Gastroesophageal sphincter (tissue), 4 donors: ENCODE measurements at regions not wholly inside any gene's neighbourhood (a gene's known extent, or its start where the extent isn't known, plus 50 kb on each side); places are given as distances from the start of the nearest gene placed in this dataset.

Experiments
- ATAC-seq: fragments of 150-250 bp; one replicate; pipeline ENCODE4 v1.9.1; 2016; ENCODE audit warnings: mild to moderate bottlenecking, moderate library complexity
- H3K27ac ChIP-seq, 4 donors: fragments of 200-600 bp; sonication (generic) in 3 of 4; 1 replicate in 3 of 4; 2 replicates in 1 of 4; pipeline ENCODE4 v1.5.1; 2016 to 2019
- H3K27me3 ChIP-seq: fragments of 200-600 bp; sonication (generic); one replicate; pipeline ENCODE4 v1.5.1; 2019
- H3K36me3 ChIP-seq, 2 donors: fragments of 200-600 bp; sonication (generic); one replicate each; pipeline ENCODE4 v1.5.1; 2019; ENCODE audit warnings: control low read depth in 1 of 2
- H3K4me1 ChIP-seq, 3 donors: fragments of 200-600 bp; sonication (generic); 1 replicate in 2 of 3; 2 replicates in 1 of 3; pipeline ENCODE4 v1.5.1; 2016 to 2019; ENCODE audit warnings: control low read depth in 2 of 3
- H3K4me3 ChIP-seq, 2 donors: fragments of 200-600 bp; sonication (generic); one replicate each; pipeline ENCODE4 v1.5.1; 2019; ENCODE audit warnings: mild to moderate bottlenecking in 1 of 2, moderate library complexity in 1 of 2
- H3K9me3 ChIP-seq, 3 donors: fragments of 200-600 bp; sonication (generic); one replicate each; pipeline ENCODE4 v1.5.1; 2017 to 2019; ENCODE audit warnings: control low read depth in 2 of 3
- EP300 ChIP-seq: sonication (generic); formaldehyde crosslinking; IDR thresholded peaks from one replicate; pipeline ENCODE4 v1.6.1; 2017; ENCODE audit warnings: antibody characterized with exemption, mild to moderate bottlenecking
- POLR2A ChIP-seq, 2 donors: fragments of 450-650 bp; IDR thresholded peaks; one replicate each; pipeline ENCODE4 v1.6.1; 2017; ENCODE audit warnings: antibody characterized with exemption in 2 of 2, mild to moderate bottlenecking in 2 of 2, moderate library complexity in 1 of 2
- POLR2AphosphoS5 ChIP-seq: sonication (generic); formaldehyde crosslinking; IDR thresholded peaks from one replicate; pipeline ENCODE4 v1.6.1; 2017; ENCODE audit warnings: antibody characterized with exemption
- WGBS, 2 donors: methylation state at CpG; one replicate each; pipeline ENCODE4 v1.1.5; 2018; ENCODE audit warnings: low coverage in 1 of 2; 5-methylcytosine and 5-hydroxymethylcytosine counted together
- TF ChIP-seq, protein P1 (sequence below), 4 experiments: fragments of 200-600 bp in 2 of 4; fragments of 450-650 bp in 2 of 4; sonication (generic) in 1 of 4; IDR thresholded peaks; one replicate each; pipeline ENCODE4 v1.5.1; 2017 to 2019; ENCODE audit warnings: antibody characterized with exemption in 4 of 4, mild to moderate bottlenecking in 2 of 4, moderate library complexity in 2 of 4

DNA sequence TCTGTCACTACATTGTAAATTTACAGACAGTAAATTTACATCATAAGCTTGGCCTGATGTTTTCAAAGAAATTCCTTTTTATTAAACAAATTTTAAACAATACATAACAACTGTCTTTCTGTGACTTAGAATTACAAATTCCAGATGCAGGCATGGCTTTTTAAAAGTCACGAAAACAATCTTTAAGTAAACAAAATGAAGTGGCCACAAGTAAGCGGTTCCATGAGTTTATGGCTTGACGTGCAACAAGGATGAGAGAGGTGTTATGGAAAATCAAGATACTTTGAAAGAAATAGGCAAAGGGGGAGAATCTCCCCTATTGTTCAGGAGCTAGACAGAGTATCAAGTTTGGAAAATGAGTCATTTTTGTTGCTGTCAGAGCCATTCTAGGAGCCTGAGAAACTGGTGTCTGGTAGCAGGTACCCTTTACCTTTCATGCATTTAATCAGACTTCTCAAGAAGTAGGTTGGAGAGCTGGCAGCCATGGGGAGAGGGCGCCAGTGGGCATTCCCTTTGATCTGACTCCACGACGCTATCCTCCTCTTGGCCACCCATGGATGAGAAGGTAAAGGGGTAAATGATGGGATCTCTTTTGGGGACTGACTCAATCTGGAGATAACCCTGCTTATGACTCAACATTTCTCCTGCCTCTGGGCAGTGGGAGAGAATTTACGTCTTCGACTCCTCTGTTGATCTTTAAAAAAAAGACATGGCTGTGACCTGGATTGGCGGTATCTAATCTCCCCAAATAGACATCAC is 217.2 kb downstream of the SPRY1 start:
- 65 to 68% methylated on average over 6 to 8 of the region's 9 CpGs for WGBS, 2 donors
- ATAC-seq = no peak
- Histone ChIP-seq H3K9me3 (no peaks in the 10 kb centered on the region), H3K4me3 (no peak overlapping the region), H3K4me1 (peaks cover 6 to 23% (median 6%) of the 10 kb centered on the region in 3 donors), H3K27ac (peak overlapping the region in 1 of 4 donors; percentile 10), H3K27me3 (no peaks in the 10 kb centered on the region), H3K36me3 (no peaks in the 10 kb centered on the region)
- TF ChIP-seq, protein P1, sequence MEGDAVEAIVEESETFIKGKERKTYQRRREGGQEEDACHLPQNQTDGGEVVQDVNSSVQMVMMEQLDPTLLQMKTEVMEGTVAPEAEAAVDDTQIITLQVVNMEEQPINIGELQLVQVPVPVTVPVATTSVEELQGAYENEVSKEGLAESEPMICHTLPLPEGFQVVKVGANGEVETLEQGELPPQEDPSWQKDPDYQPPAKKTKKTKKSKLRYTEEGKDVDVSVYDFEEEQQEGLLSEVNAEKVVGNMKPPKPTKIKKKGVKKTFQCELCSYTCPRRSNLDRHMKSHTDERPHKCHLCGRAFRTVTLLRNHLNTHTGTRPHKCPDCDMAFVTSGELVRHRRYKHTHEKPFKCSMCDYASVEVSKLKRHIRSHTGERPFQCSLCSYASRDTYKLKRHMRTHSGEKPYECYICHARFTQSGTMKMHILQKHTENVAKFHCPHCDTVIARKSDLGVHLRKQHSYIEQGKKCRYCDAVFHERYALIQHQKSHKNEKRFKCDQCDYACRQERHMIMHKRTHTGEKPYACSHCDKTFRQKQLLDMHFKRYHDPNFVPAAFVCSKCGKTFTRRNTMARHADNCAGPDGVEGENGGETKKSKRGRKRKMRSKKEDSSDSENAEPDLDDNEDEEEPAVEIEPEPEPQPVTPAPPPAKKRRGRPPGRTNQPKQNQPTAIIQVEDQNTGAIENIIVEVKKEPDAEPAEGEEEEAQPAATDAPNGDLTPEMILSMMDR (IDR thresholded peaks at IDR 0.05) = no peak
- TF ChIP-seq POLR2A (IDR thresholded peaks at IDR 0.05) = no peak

DNA sequence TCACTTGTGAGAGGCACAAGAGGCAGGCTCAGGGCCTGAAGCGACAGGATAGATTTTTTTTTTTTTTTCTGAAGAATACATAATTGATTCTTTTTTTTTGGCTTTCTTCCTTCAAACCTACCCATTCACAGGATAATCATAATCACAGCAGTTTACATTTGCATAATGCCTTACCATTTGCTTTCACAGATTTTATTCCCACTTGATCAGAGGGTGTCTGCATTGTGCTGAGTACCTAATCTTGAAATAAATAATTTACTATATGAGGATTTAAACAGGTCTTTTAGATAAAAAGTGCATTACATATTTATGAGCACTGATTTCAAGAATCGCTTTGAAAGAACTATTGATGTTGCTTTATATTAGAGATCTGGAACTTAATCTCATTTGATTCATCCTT is 219.3 kb downstream of the SPRY1 start:
- Histone ChIP-seq H3K4me3 (no peak overlapping the region), H3K27ac (peak overlapping the region in 3 of 4 donors; percentile 29 to 61 (median 57)), H3K9me3 (no peaks in the 10 kb centered on the region), H3K36me3 (no peaks in the 10 kb centered on the region), H3K4me1 (peaks cover 6 to 34% (median 6%) of the 10 kb centered on the region in 3 donors), H3K27me3 (no peaks in the 10 kb centered on the region)
- WGBS, 2 donors = 87 to 89% methylated on average over 2 of the region's 2 CpGs
- TF ChIP-seq, protein P1 (IDR thresholded peaks at IDR 0.05) = no peak
- TF ChIP-seq POLR2AphosphoS5 (no peak), EP300 (no peak), POLR2A (IDR thresholded peaks at IDR 0.05) (no peak)
- ATAC-seq = no peak

DNA sequence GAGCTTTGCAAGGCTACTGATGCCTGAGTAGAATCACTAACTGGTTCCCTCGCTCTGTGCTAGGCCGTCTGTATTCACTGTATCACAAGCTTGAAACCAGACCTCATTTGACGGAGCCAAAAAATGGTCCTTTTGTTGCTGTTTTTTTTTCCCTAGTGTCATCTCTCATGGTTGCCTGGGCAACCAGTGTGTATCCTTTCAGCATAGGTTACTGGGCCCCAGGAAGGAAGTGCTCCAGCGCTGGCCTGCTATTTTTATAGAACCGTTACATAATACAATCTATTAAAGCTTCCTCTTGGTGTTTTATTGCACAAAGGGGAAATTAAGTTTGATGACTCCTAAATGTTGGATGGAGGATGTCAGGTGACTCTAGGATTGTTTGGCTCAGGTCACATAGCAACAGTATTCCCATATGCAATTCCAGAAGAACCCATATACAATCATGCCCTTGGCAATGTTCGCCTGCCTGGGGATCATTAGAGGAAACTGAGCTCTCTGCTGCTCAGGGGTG is 220.4 kb downstream of the SPRY1 start:
- Histone ChIP-seq H3K27me3 (no peaks in the 10 kb centered on the region), H3K4me1 (peaks cover 6 to 43% (median 11%) of the 10 kb centered on the region in 3 donors), H3K9me3 (no peaks in the 10 kb centered on the region), H3K4me3 (no peak overlapping the region), H3K27ac (peak overlapping the region; percentile 29 to 61 (median 58)), H3K36me3 (no peaks in the 10 kb centered on the region)
- TF ChIP-seq, protein P1 (IDR thresholded peaks at IDR 0.05) = no peak
- no peak for TF ChIP-seq EP300
- TF ChIP-seq POLR2AphosphoS5 = no peak
- no peak for TF ChIP-seq POLR2A (IDR thresholded peaks at IDR 0.05)
- WGBS, 2 donors = 7 to 8% methylated on average over 6 of the region's 6 CpGs
- peak; percentile 85 for ATAC-seq

DNA sequence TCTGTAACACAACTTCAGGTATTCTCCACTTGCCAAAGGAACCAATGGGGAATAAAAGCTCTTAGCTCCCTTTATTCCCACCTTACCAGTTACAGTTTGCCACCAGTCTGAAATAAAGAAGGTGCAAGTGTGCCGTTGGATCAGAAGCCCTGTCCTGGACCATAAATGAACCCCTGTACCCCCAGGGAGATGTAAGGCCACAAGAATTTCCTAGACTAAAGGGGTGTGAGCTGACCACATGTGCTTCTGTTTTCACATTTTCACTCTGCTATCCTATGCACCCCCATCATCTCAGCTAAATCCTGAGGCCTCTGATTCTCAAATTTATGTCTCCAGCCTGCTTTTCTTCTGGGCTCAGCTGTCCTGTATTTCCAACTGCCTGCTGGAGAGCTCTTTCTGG is 221.2 kb downstream of the SPRY1 start:
- H3K27me3 ChIP-seq = no peaks in the 10 kb centered on the region
- 100% methylated on average over 1 of the region's 1 CpG for WGBS, 2 donors
- H3K4me3 ChIP-seq = no peak overlapping the region
- H3K27ac ChIP-seq = peak overlapping the region in 3 of 4 donors; percentile 29 to 61 (median 57)
- no peak for ATAC-seq
- no peaks in the 10 kb centered on the region for H3K9me3 ChIP-seq
- TF ChIP-seq POLR2A (IDR thresholded peaks at IDR 0.05) (no peak), POLR2AphosphoS5 (no peak)
- TF ChIP-seq, protein P1 (IDR thresholded peaks at IDR 0.05) = no peak
- H3K36me3 ChIP-seq = no peaks in the 10 kb centered on the region
- H3K4me1 ChIP-seq = peaks cover 6 to 43% (median 11%) of the 10 kb centered on the region in 3 donors

DNA sequence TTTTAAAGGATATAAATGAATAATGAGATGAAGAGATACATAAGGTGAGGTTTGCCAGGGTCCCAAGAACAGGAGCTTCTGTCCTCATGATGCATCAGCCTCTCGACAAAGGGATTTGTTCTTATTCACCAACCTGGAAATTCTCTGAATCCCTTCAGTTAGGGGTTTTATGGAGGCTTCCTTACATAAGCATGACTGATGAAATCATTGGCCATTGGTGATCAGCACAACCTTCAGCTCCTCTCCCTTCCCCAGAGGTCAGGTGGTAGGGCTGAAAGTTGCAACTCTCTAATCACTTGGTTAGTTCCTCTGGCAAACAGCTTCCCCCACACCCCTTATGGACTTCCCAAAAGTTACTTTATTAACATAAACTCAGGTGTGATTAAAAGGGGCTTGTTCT is 222.0 kb downstream of the SPRY1 start:
- no peaks in the 10 kb centered on the region for H3K9me3 ChIP-seq
- WGBS, 2 donors = 50 to 100% methylated on average over 1 of the region's 1 CpG
- peaks cover 6 to 43% (median 11%) of the 10 kb centered on the region in 3 donors for H3K4me1 ChIP-seq
- H3K4me3 ChIP-seq = no peak overlapping the region
- H3K27ac ChIP-seq = no peak overlapping the region
- no peaks in the 10 kb centered on the region for H3K27me3 ChIP-seq
- no peaks in the 10 kb centered on the region for H3K36me3 ChIP-seq
- no peak for ATAC-seq
- TF ChIP-seq POLR2A (IDR thresholded peaks at IDR 0.05) (no peak), POLR2AphosphoS5 (no peak), EP300 (no peak)
